Central memory CD8-positive, alpha-beta T cell (primary cell): ENCODE measurements at regions not wholly inside any gene's neighbourhood (a gene's known extent, or its start where the extent isn't known, plus 50 kb on each side); places are given as distances from the start of the nearest gene placed in this dataset.
A peak's percentile ranks its signal among the peaks of the same experiment; 100 is the strongest.

ENCODE experiments used
- ATAC-seq: fragments of 150-1000 bp; cut with Tn5 transposase; replicated peaks from 2 replicates; pipeline ENCODE4 v1.10.0; 2022; ENCODE audit warnings: mild to moderate bottlenecking, moderate FRiP score, moderate number of reproducible peaks; ENCODE audit not compliant: poor library complexity, severe bottlenecking; ENCODE audit errors: extremely low read depth
- DNase-seq, 2 donors: peaks; one replicate each; pipeline ENCODE4 v3.0.0; 2021; ENCODE audit warnings: low spot score in 2 of 2
- H3K27ac Mint-ChIP-seq: one replicate; pipeline ENCODE4 v1.8.0; 2022; ENCODE audit warnings: low read depth, mild to moderate bottlenecking, moderate library complexity, mixed read lengths
- H3K27me3 Mint-ChIP-seq: one replicate; pipeline ENCODE4 v1.8.0; 2022; ENCODE audit warnings: mixed read lengths
- H3K36me3 Mint-ChIP-seq: one replicate; pipeline ENCODE4 v1.8.0; 2022; ENCODE audit warnings: mild to moderate bottlenecking, moderate library complexity, mixed read lengths; ENCODE audit not compliant: insufficient read depth
- H3K4me1 Mint-ChIP-seq: one replicate; pipeline ENCODE4 v1.8.0; 2022; ENCODE audit warnings: mixed read lengths
- H3K4me3 Mint-ChIP-seq: one replicate; pipeline ENCODE4 v1.8.0; 2022; ENCODE audit warnings: mild to moderate bottlenecking, moderate library complexity, mixed read lengths
- H3K9me3 Mint-ChIP-seq: one replicate; pipeline ENCODE4 v1.8.0; 2022; ENCODE audit warnings: mixed read lengths

GRCh38 chr12:41946106-41946505, 198.6 kb downstream of the GXYLT1 start:
- Mint-ChIP-seq H3K4me3 (no peak overlapping the region), H3K4me1 (no peaks in the 10 kb centered on the region), H3K36me3 (no peaks in the 10 kb centered on the region), H3K27me3 (peaks cover 59% of the 10 kb centered on the region), H3K9me3 (no peaks in the 10 kb centered on the region), H3K27ac (no peak overlapping the region)
- DNase-seq (no peak), ATAC-seq (no peak)

- ATAC-seq (no peak), DNase-seq (no peak)
- Mint-ChIP-seq H3K27ac (no peak overlapping the region), H3K27me3 (peaks cover 61% of the 10 kb centered on the region), H3K4me1 (no peaks in the 10 kb centered on the region), H3K36me3 (no peaks in the 10 kb centered on the region), H3K9me3 (no peaks in the 10 kb centered on the region), H3K4me3 (no peak overlapping the region)
Measured at GRCh38 chr12:41944216-41944615, 200.5 kb downstream of the GXYLT1 start.

- Mint-ChIP-seq H3K4me1 (no peaks in the 10 kb centered on the region), H3K27ac (no peak overlapping the region), H3K27me3 (peaks cover 61% of the 10 kb centered on the region), H3K4me3 (no peak overlapping the region), H3K9me3 (no peaks in the 10 kb centered on the region), H3K36me3 (no peaks in the 10 kb centered on the region)
- ATAC-seq (no peak), DNase-seq (no peak)
Measured at GRCh38 chr12:41943671-41944070, 201.0 kb downstream of the GXYLT1 start.

- Mint-ChIP-seq H3K9me3 (no peaks in the 10 kb centered on the region), H3K4me1 (no peaks in the 10 kb centered on the region), H3K4me3 (no peak overlapping the region), H3K27ac (no peak overlapping the region), H3K27me3 (peaks cover 53% of the 10 kb centered on the region), H3K36me3 (no peaks in the 10 kb centered on the region)
- DNase-seq (no peak), ATAC-seq (no peak)
Measured at GRCh38 chr12:41942354-41942753, 202.3 kb downstream of the GXYLT1 start.

- Mint-ChIP-seq H3K4me1 (no peaks in the 10 kb centered on the region), H3K9me3 (no peaks in the 10 kb centered on the region), H3K4me3 (no peak overlapping the region), H3K27ac (no peak overlapping the region), H3K36me3 (no peaks in the 10 kb centered on the region), H3K27me3 (peaks cover 57% of the 10 kb centered on the region)
- ATAC-seq (no peak), DNase-seq (no peak)
Measured at GRCh38 chr12:41941079-41941478, 203.6 kb downstream of the GXYLT1 start.

- Mint-ChIP-seq H3K27me3 (peaks cover 58% of the 10 kb centered on the region), H3K9me3 (no peaks in the 10 kb centered on the region), H3K4me1 (no peaks in the 10 kb centered on the region), H3K36me3 (no peaks in the 10 kb centered on the region), H3K4me3 (no peak overlapping the region), H3K27ac (no peak overlapping the region)
- DNase-seq (no peak), ATAC-seq (no peak)
Measured at GRCh38 chr12:41940571-41940970, 204.1 kb downstream of the GXYLT1 start.

- H3K27me3 Mint-ChIP-seq = peaks cover 58% of the 10 kb centered on the region
- no peaks in the 10 kb centered on the region for H3K9me3 Mint-ChIP-seq
- H3K36me3 Mint-ChIP-seq = no peaks in the 10 kb centered on the region
- no peak overlapping the region for H3K4me3 Mint-ChIP-seq
- peaks cover 6% of the 10 kb centered on the region for H3K4me1 Mint-ChIP-seq
- no peak for ATAC-seq
- no peak for DNase-seq
- no peak overlapping the region for H3K27ac Mint-ChIP-seq
Measured at GRCh38 chr12:41936333-41936732, 208.3 kb downstream of the GXYLT1 start.

- Mint-ChIP-seq H3K9me3 (no peaks in the 10 kb centered on the region), H3K4me1 (peaks cover 6% of the 10 kb centered on the region), H3K36me3 (no peaks in the 10 kb centered on the region), H3K27me3 (peaks cover 58% of the 10 kb centered on the region), H3K27ac (no peak overlapping the region), H3K4me3 (no peak overlapping the region)
- ATAC-seq (no peak), DNase-seq (no peak)
Measured at GRCh38 chr12:41935911-41936310, 208.8 kb downstream of the GXYLT1 start.

GRCh38 chr12:41932470-41932991, 212.1 kb downstream of the GXYLT1 start:
- no peaks in the 10 kb centered on the region for H3K9me3 Mint-ChIP-seq
- H3K36me3 Mint-ChIP-seq = no peaks in the 10 kb centered on the region
- DNase-seq (no peak), ATAC-seq (peak; percentile 37)
- H3K4me3 Mint-ChIP-seq = peak overlapping the region; percentile 50
- H3K27me3 Mint-ChIP-seq = peaks cover 57% of the 10 kb centered on the region
- peaks cover 6% of the 10 kb centered on the region for H3K4me1 Mint-ChIP-seq
- H3K27ac Mint-ChIP-seq = peak overlapping the region; percentile 47

- ATAC-seq = no peak
- H3K27me3 Mint-ChIP-seq = peaks cover 57% of the 10 kb centered on the region
- no peak overlapping the region for H3K27ac Mint-ChIP-seq
- H3K36me3 Mint-ChIP-seq = no peaks in the 10 kb centered on the region
- peak overlapping the region; percentile 33 for H3K4me3 Mint-ChIP-seq
- no peaks in the 10 kb centered on the region for H3K9me3 Mint-ChIP-seq
- peaks cover 6% of the 10 kb centered on the region for H3K4me1 Mint-ChIP-seq
- DNase-seq = no peak
Measured at GRCh38 chr12:41930866-41931437, 213.7 kb downstream of the GXYLT1 start.

- no peaks in the 10 kb centered on the region for H3K36me3 Mint-ChIP-seq
- no peaks in the 10 kb centered on the region for H3K9me3 Mint-ChIP-seq
- no peak overlapping the region for H3K27ac Mint-ChIP-seq
- no peaks in the 10 kb centered on the region for H3K4me1 Mint-ChIP-seq
- peaks cover 43% of the 10 kb centered on the region for H3K27me3 Mint-ChIP-seq
- DNase-seq (no peak), ATAC-seq (no peak)
- no peak overlapping the region for H3K4me3 Mint-ChIP-seq
Measured at GRCh38 chr12:41924111-41924510, 220.6 kb downstream of the GXYLT1 start.

- Mint-ChIP-seq H3K27me3 (peaks cover 44% of the 10 kb centered on the region), H3K36me3 (no peaks in the 10 kb centered on the region), H3K9me3 (no peaks in the 10 kb centered on the region), H3K27ac (no peak overlapping the region), H3K4me1 (no peaks in the 10 kb centered on the region), H3K4me3 (no peak overlapping the region)
- DNase-seq (no peak), ATAC-seq (no peak)
Measured at GRCh38 chr12:41923351-41923750, 221.3 kb downstream of the GXYLT1 start.

- H3K27me3 Mint-ChIP-seq = peaks cover 24% of the 10 kb centered on the region
- DNase-seq (no peak), ATAC-seq (no peak)
- H3K36me3 Mint-ChIP-seq = no peaks in the 10 kb centered on the region
- H3K9me3 Mint-ChIP-seq = no peaks in the 10 kb centered on the region
- no peak overlapping the region for H3K27ac Mint-ChIP-seq
- H3K4me3 Mint-ChIP-seq = no peak overlapping the region
- no peaks in the 10 kb centered on the region for H3K4me1 Mint-ChIP-seq
Measured at GRCh38 chr12:41920355-41920754, 224.3 kb downstream of the GXYLT1 start.
